PC-3 (cell line): ENCODE measurements at regions not wholly inside any gene's neighbourhood (a gene's known extent, or its start where the extent isn't known, plus 50 kb on each side); places are given as distances from the start of the nearest gene placed in this dataset.
A peak's percentile ranks its signal among the peaks of the same experiment; 100 is the strongest.

ENCODE experiments used
- ATAC-seq: fragments of 200-7000 bp; cut with Tn5 transposase; 2 replicates; pipeline ENCODE4 v1.9.1; 2020; ENCODE audit warnings: mild to moderate bottlenecking, moderate library complexity
- BruUV-seq: library from RNA; stranded (reverse); fragments of 400-500 nt; replicated peaks from 2 replicates; lab custom pipeline; 2021; lab: Mats Ljungman, UMichigan
- CTCF ChIA-PET: fragments of 300-600 bp; sonication (Branson Sonifier 250); formaldehyde crosslinking; loops from one replicate; lab custom pipeline; 2022; ENCODE audit warnings: antibody characterized with exemption; lab: Charles Lee
- POLR2A ChIA-PET: fragments of 300-600 bp; sonication (Branson Sonifier 250); formaldehyde crosslinking; loops from one replicate; lab custom pipeline; 2022; ENCODE audit warnings: antibody characterized with exemption; ENCODE audit not compliant: unreplicated experiment; lab: Charles Lee
- DNase-seq: peaks from one replicate; pipeline ENCODE4 v3.0.0-alpha.2; 2015
- H2AFZ ChIP-seq: fragments of 300-600 bp; sonication (generic); 2 replicates; pipeline ENCODE4 v1.6.0; 2016; ENCODE audit warnings: antibody characterized with exemption, low read length
- H3F3A ChIP-seq: fragments of 300-600 bp; sonication (generic); one replicate; pipeline ENCODE4 v1.6.0; 2017; ENCODE audit warnings: antibody characterized with exemption, low read length, control low read depth, mild to moderate bottlenecking; ENCODE audit not compliant: unreplicated experiment
- H3K27ac ChIP-seq: fragments of 300-600 bp; sonication (generic); 2 replicates; pipeline ENCODE4 v1.5.1; 2016; ENCODE audit warnings: mild to moderate bottlenecking, low read length
- H3K27me3 ChIP-seq: fragments of 300-600 bp; sonication (generic); 2 replicates; pipeline ENCODE4 v1.6.1; 2016; ENCODE audit warnings: low read length, mixed read lengths
- H3K36me3 ChIP-seq: fragments of 300-600 bp; sonication (generic); 2 replicates; pipeline ENCODE4 v1.6.1; 2016; ENCODE audit warnings: low read depth, mixed run types, low read length, mixed read lengths
- H3K4me1 ChIP-seq: fragments of 300-600 bp; sonication (generic); 2 replicates; pipeline ENCODE4 v1.5.1; 2016; ENCODE audit warnings: low read length; ENCODE audit not compliant: insufficient read depth
- H3K4me2 ChIP-seq: fragments of 300-600 bp; sonication (generic); 2 replicates; pipeline ENCODE4 v1.6.0; 2016; ENCODE audit warnings: low read length
- H3K4me3 ChIP-seq: fragments of 300-600 bp; sonication (generic); 2 replicates; pipeline ENCODE4 v1.5.1; 2016; ENCODE audit warnings: mild to moderate bottlenecking, low read length, mixed read lengths
- H3K79me2 ChIP-seq: fragments of 300-600 bp; sonication (generic); 2 replicates; pipeline ENCODE4 v1.6.1; 2017; ENCODE audit warnings: low read length, mixed read lengths
- H3K9ac ChIP-seq: fragments of 300-600 bp; sonication (generic); 2 replicates; pipeline ENCODE4 v1.6.0; 2016; ENCODE audit warnings: mild to moderate bottlenecking, low read length
- H3K9me2 ChIP-seq: fragments of 300-600 bp; sonication (generic); replicated peaks from 2 replicates; pipeline ENCODE4 v1.6.1; 2016; ENCODE audit warnings: mixed run types, low read length, mixed read lengths
- H3K9me3 ChIP-seq: fragments of 300-600 bp; sonication (generic); 2 replicates; pipeline ENCODE4 v1.6.1; 2016; ENCODE audit warnings: low read length, mixed read lengths
- H4K20me1 ChIP-seq: fragments of 300-600 bp; sonication (generic); 2 replicates; pipeline ENCODE4 v1.6.1; 2016; ENCODE audit warnings: low read length, mixed read lengths
- CTCF ChIP-seq: fragments of 300-600 bp; sonication (generic); conservative IDR thresholded peaks from 2 replicates; pipeline ENCODE4 v1.5.1; 2017; ENCODE audit warnings: antibody characterized with exemption, low read depth, mild to moderate bottlenecking, low read length
- EZH2 ChIP-seq: fragments of 300-600 bp; sonication (generic); IDR thresholded peaks from one replicate; pipeline ENCODE4 v1.6.1; 2017; ENCODE audit warnings: antibody characterized with exemption, mild to moderate bottlenecking, low read length; ENCODE audit not compliant: unreplicated experiment
- EZH2phosphoT487 ChIP-seq: fragments of 300-600 bp; sonication (generic); IDR thresholded peaks from 2 replicates; pipeline ENCODE4 v1.6.1; 2018; ENCODE audit warnings: mild to moderate bottlenecking, antibody characterized with exemption, low read length, borderline replicate concordance
- intact Hi-C: fragments of 100-400 bp; cut with micrococcal nuclease; formaldehyde crosslinking; loops from 2 replicates; pipeline ENCODE4 v1.9.0; 2023

- POLR2A ChIA-PET, result no interaction called here
- DNase-seq (no peak), ATAC-seq (no peak)
- Histone ChIP-seq H2AFZ (no peak overlapping the region), H3K4me1 (peaks cover 9% of the 10 kb centered on the region), H3K4me2 (no peak overlapping the region), H3K79me2 (no peaks in the 10 kb centered on the region), H3F3A (no peaks in the 10 kb centered on the region), H4K20me1 (no peaks in the 10 kb centered on the region), H3K36me3 (no peaks in the 10 kb centered on the region), H3K9ac (no peak overlapping the region), H3K9me2 (no peaks in the 10 kb centered on the region), H3K9me3 (no peaks in the 10 kb centered on the region), H3K27me3 (no peaks in the 10 kb centered on the region), H3K4me3 (no peak overlapping the region), H3K27ac (no peak overlapping the region)
- intact Hi-C loops, result no loop called here
- no TSS peak for BruUV-seq
- CTCF ChIA-PET, result interaction anchor here (0.6 kb wide), 1 partner anchor 9 kb away, joined by 3 read pairs; no protein-coding TSS in a partner anchor
- TF ChIP-seq CTCF (no peak), EZH2 (no peak), EZH2phosphoT487 (no peak)
Measured at GRCh38 chr1:19591482-19592091, 52.5 kb upstream of the NBL1 start.

GRCh38 chr1:19585507-19585906, 58.6 kb upstream of the NBL1 start:
- Histone ChIP-seq H3K27me3 (no peaks in the 10 kb centered on the region), H3K4me3 (no peak overlapping the region), H3K27ac (no peak overlapping the region), H3K9me3 (no peaks in the 10 kb centered on the region), H3K9me2 (no peaks in the 10 kb centered on the region), H3K36me3 (no peaks in the 10 kb centered on the region), H3K9ac (no peak overlapping the region), H4K20me1 (no peaks in the 10 kb centered on the region), H3K4me1 (no peaks in the 10 kb centered on the region), H3F3A (no peaks in the 10 kb centered on the region), H2AFZ (no peak overlapping the region), H3K79me2 (no peaks in the 10 kb centered on the region), H3K4me2 (no peak overlapping the region)
- intact Hi-C loops, result loop anchor here (10.0 kb wide), 1 partner anchor 191 kb away; no protein-coding TSS in a partner anchor
- ChIA-PET CTCF (no interaction called here), POLR2A (no interaction called here)
- DNase-seq (no peak), ATAC-seq (no peak)
- no peak for TF ChIP-seq CTCF
- TF ChIP-seq EZH2phosphoT487, result no peak
- TF ChIP-seq EZH2, result no peak
- BruUV-seq, result no TSS peak

GRCh38 chr1:19582318-19582717, 61.8 kb upstream of the NBL1 start:
- Histone ChIP-seq H3K27me3 (no peaks in the 10 kb centered on the region), H3K4me2 (no peak overlapping the region), H3F3A (no peaks in the 10 kb centered on the region), H2AFZ (no peak overlapping the region), H3K4me3 (no peak overlapping the region), H3K9me3 (no peaks in the 10 kb centered on the region), H3K36me3 (no peaks in the 10 kb centered on the region), H4K20me1 (no peaks in the 10 kb centered on the region), H3K79me2 (no peaks in the 10 kb centered on the region), H3K27ac (no peak overlapping the region), H3K9me2 (no peaks in the 10 kb centered on the region), H3K9ac (no peak overlapping the region), H3K4me1 (no peaks in the 10 kb centered on the region)
- TF ChIP-seq CTCF (peak; percentile 82), EZH2 (no peak)
- no peak; the same call in 1 of the 2 replicates for ATAC-seq
- no TSS peak for BruUV-seq
- DNase-seq, result peak; percentile 60
- CTCF ChIA-PET, result interaction anchor here (0.6 to 1.1 kb wide), 2 partner anchors 10 to 65 kb away, joined by 3 to 5 read pairs; no protein-coding TSS in a partner anchor
- POLR2A ChIA-PET, result interaction anchor here (0.6 kb wide), 1 partner anchor 22 kb away, joined by 6 read pairs; no protein-coding TSS in a partner anchor
- intact Hi-C loops, result loop anchor here (10.0 kb wide), 1 partner anchor 188 kb away; no protein-coding TSS in a partner anchor
